PC-9 (cell line): ENCODE measurements at regions not wholly inside any gene's neighbourhood (a gene's known extent, or its start where the extent isn't known, plus 50 kb on each side); places are given as distances from the start of the nearest gene placed in this dataset.

Experiments
- CTCF ChIP-seq: fragments of 200-600 bp; sonication (generic); conservative IDR thresholded peaks from 2 replicates; pipeline ENCODE4 v1.6.1; 2017; ENCODE audit warnings: mixed run types, antibody characterized with exemption, mild to moderate bottlenecking, moderate library complexity
- EZH2 ChIP-seq: fragments of 200-600 bp; sonication (generic); IDR thresholded peaks from 2 replicates; pipeline ENCODE4 v1.8.0; 2017; ENCODE audit warnings: antibody characterized with exemption, low read depth

- no peak for TF ChIP-seq CTCF
- TF ChIP-seq EZH2 = no peak
These were observed 150.4 kb upstream of the CDH19 start for GRCh38 chr18:66754335-66754734.
